NB4 (cell line): ENCODE measurements at regions not wholly inside any gene's neighbourhood (a gene's known extent, or its start where the extent isn't known, plus 50 kb on each side); places are given as distances from the start of the nearest gene placed in this dataset.

Source experiments
- CTCF ChIP-seq: IDR thresholded peaks from one replicate; pipeline ENCODE4 v1.5.1; 2012; ENCODE audit warnings: low read depth, low read length
- POLR2A ChIP-seq: IDR thresholded peaks from 2 replicates; pipeline ENCODE4 v1.6.1; 2011; ENCODE audit warnings: mild to moderate bottlenecking; ENCODE audit not compliant: insufficient read length; ENCODE audit errors: extremely low read depth

- TF ChIP-seq CTCF (no peak), POLR2A (no peak)
Measured at GRCh38 chr1:56441601-56442000, 137.8 kb downstream of the PLPP3 start.
